Lower leg skin (tissue), 3 donors: ENCODE measurements at regions not wholly inside any gene's neighbourhood (a gene's known extent, or its start where the extent isn't known, plus 50 kb on each side); places are given as distances from the start of the nearest gene placed in this dataset.

Experiments used
- CTCF ChIP-seq, 3 donors: fragments of 450-650 bp; IDR thresholded peaks; one replicate each; pipeline ENCODE4 v1.5.1; 2016; ENCODE audit warnings: antibody characterized with exemption in 3 of 3, mild to moderate bottlenecking in 3 of 3, moderate library complexity in 2 of 3
- POLR2A ChIP-seq, 2 donors: fragments of 450-650 bp; IDR thresholded peaks; one replicate each; pipeline ENCODE4 v1.6.1; 2016 to 2017; ENCODE audit warnings: antibody characterized with exemption in 2 of 2, mild to moderate bottlenecking in 1 of 2, moderate library complexity in 1 of 2

GRCh38 chr12:58703866-58704265 is 216.4 kb downstream of the LRIG3 start:
- TF ChIP-seq CTCF (IDR thresholded peaks at IDR 0.05) (no peak), POLR2A (IDR thresholded peaks at IDR 0.05) (no peak)
